PC-3 (cell line): ENCODE measurements at regions not wholly inside any gene's neighbourhood (a gene's known extent, or its start where the extent isn't known, plus 50 kb on each side); places are given as distances from the start of the nearest gene placed in this dataset.

Source experiments
- ATAC-seq: fragments of 200-7000 bp; cut with Tn5 transposase; 2 replicates; pipeline ENCODE4 v1.9.1; 2020; ENCODE audit warnings: mild to moderate bottlenecking, moderate library complexity
- BruUV-seq: library from RNA; stranded (reverse); fragments of 400-500 nt; replicated peaks from 2 replicates; lab custom pipeline; 2021; lab: Mats Ljungman, UMichigan
- CTCF ChIA-PET: fragments of 300-600 bp; sonication (Branson Sonifier 250); formaldehyde crosslinking; loops from one replicate; lab custom pipeline; 2022; ENCODE audit warnings: antibody characterized with exemption; lab: Charles Lee
- POLR2A ChIA-PET: fragments of 300-600 bp; sonication (Branson Sonifier 250); formaldehyde crosslinking; loops from one replicate; lab custom pipeline; 2022; ENCODE audit warnings: antibody characterized with exemption; ENCODE audit not compliant: unreplicated experiment; lab: Charles Lee
- DNase-seq: peaks from one replicate; pipeline ENCODE4 v3.0.0-alpha.2; 2015
- H2AFZ ChIP-seq: fragments of 300-600 bp; sonication (generic); 2 replicates; pipeline ENCODE4 v1.6.0; 2016; ENCODE audit warnings: antibody characterized with exemption, low read length
- H3F3A ChIP-seq: fragments of 300-600 bp; sonication (generic); one replicate; pipeline ENCODE4 v1.6.0; 2017; ENCODE audit warnings: antibody characterized with exemption, low read length, control low read depth, mild to moderate bottlenecking; ENCODE audit not compliant: unreplicated experiment
- H3K27ac ChIP-seq: fragments of 300-600 bp; sonication (generic); 2 replicates; pipeline ENCODE4 v1.5.1; 2016; ENCODE audit warnings: mild to moderate bottlenecking, low read length
- H3K27me3 ChIP-seq: fragments of 300-600 bp; sonication (generic); 2 replicates; pipeline ENCODE4 v1.6.1; 2016; ENCODE audit warnings: low read length, mixed read lengths
- H3K36me3 ChIP-seq: fragments of 300-600 bp; sonication (generic); 2 replicates; pipeline ENCODE4 v1.6.1; 2016; ENCODE audit warnings: low read depth, mixed run types, low read length, mixed read lengths
- H3K4me1 ChIP-seq: fragments of 300-600 bp; sonication (generic); 2 replicates; pipeline ENCODE4 v1.5.1; 2016; ENCODE audit warnings: low read length; ENCODE audit not compliant: insufficient read depth
- H3K4me2 ChIP-seq: fragments of 300-600 bp; sonication (generic); 2 replicates; pipeline ENCODE4 v1.6.0; 2016; ENCODE audit warnings: low read length
- H3K4me3 ChIP-seq: fragments of 300-600 bp; sonication (generic); 2 replicates; pipeline ENCODE4 v1.5.1; 2016; ENCODE audit warnings: mild to moderate bottlenecking, low read length, mixed read lengths
- H3K79me2 ChIP-seq: fragments of 300-600 bp; sonication (generic); 2 replicates; pipeline ENCODE4 v1.6.1; 2017; ENCODE audit warnings: low read length, mixed read lengths
- H3K9ac ChIP-seq: fragments of 300-600 bp; sonication (generic); 2 replicates; pipeline ENCODE4 v1.6.0; 2016; ENCODE audit warnings: mild to moderate bottlenecking, low read length
- H3K9me2 ChIP-seq: fragments of 300-600 bp; sonication (generic); replicated peaks from 2 replicates; pipeline ENCODE4 v1.6.1; 2016; ENCODE audit warnings: mixed run types, low read length, mixed read lengths
- H3K9me3 ChIP-seq: fragments of 300-600 bp; sonication (generic); 2 replicates; pipeline ENCODE4 v1.6.1; 2016; ENCODE audit warnings: low read length, mixed read lengths
- H4K20me1 ChIP-seq: fragments of 300-600 bp; sonication (generic); 2 replicates; pipeline ENCODE4 v1.6.1; 2016; ENCODE audit warnings: low read length, mixed read lengths
- CTCF ChIP-seq: fragments of 300-600 bp; sonication (generic); conservative IDR thresholded peaks from 2 replicates; pipeline ENCODE4 v1.5.1; 2017; ENCODE audit warnings: antibody characterized with exemption, low read depth, mild to moderate bottlenecking, low read length
- EZH2 ChIP-seq: fragments of 300-600 bp; sonication (generic); IDR thresholded peaks from one replicate; pipeline ENCODE4 v1.6.1; 2017; ENCODE audit warnings: antibody characterized with exemption, mild to moderate bottlenecking, low read length; ENCODE audit not compliant: unreplicated experiment
- EZH2phosphoT487 ChIP-seq: fragments of 300-600 bp; sonication (generic); IDR thresholded peaks from 2 replicates; pipeline ENCODE4 v1.6.1; 2018; ENCODE audit warnings: mild to moderate bottlenecking, antibody characterized with exemption, low read length, borderline replicate concordance
- intact Hi-C: fragments of 100-400 bp; cut with micrococcal nuclease; formaldehyde crosslinking; loops from 2 replicates; pipeline ENCODE4 v1.9.0; 2023

GRCh38 chr2:239747274-239747673, 277.9 kb downstream of the NDUFA10 start:
- ATAC-seq (no peak), DNase-seq (no peak)
- H2AFZ ChIP-seq, result no peak overlapping the region
- ChIA-PET POLR2A (no interaction called here), CTCF (no interaction called here)
- H3K79me2 ChIP-seq, result no peaks in the 10 kb centered on the region
- no peak for TF ChIP-seq EZH2phosphoT487
- no peak for TF ChIP-seq CTCF
- TF ChIP-seq EZH2, result no peak
- no peaks in the 10 kb centered on the region for H4K20me1 ChIP-seq
- BruUV-seq, result no TSS peak
- no peaks in the 10 kb centered on the region for H3K4me1 ChIP-seq
- no peaks in the 10 kb centered on the region for H3K36me3 ChIP-seq
- H3K4me2 ChIP-seq, result no peak overlapping the region
- H3F3A ChIP-seq, result no peaks in the 10 kb centered on the region
- H3K27ac ChIP-seq, result no peak overlapping the region
- no peaks in the 10 kb centered on the region for H3K9me2 ChIP-seq
- peaks cover 48% of the 10 kb centered on the region for H3K27me3 ChIP-seq
- intact Hi-C loops, result no loop called here
- no peaks in the 10 kb centered on the region for H3K9me3 ChIP-seq
- no peak overlapping the region for H3K4me3 ChIP-seq
- H3K9ac ChIP-seq, result no peak overlapping the region

DNA sequence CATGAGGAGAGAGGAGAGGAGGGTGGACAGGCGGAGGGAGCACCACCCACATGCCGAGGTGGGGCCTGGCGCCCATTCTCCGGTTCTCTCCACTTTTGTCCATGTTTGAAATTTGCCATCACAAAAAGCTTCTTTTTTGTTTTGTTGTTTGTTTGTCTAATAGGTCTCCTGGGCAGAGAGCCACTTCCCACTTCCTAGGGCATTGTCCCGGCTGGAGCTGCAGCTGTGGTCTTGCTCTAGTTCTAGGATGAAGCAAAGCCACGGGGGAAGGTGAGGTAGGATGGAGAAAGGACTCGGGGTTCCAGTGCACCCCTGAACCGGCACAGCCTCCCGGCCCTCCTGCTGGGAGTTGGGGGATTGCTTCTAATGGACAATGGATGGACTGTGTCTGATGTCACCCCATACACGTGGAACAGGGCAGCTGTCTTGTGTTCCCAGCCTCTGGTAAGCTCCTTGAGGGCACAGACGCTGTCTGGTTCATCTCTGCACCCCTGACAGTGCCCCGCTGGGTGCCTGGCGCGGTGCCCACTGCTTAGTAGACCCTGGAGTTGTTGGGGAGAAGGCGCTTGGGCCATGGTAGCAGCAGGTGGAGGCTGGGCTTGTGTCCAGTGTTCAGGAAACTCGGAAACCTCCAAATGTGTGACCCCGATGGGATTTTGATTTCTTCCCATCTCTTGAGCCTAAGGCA, 278.4 kb downstream of the NDUFA10 start:
- no peaks in the 10 kb centered on the region for H3K9me3 ChIP-seq
- no peaks in the 10 kb centered on the region for H3K36me3 ChIP-seq
- H3K9me2 ChIP-seq, result no peaks in the 10 kb centered on the region
- ATAC-seq (no peak), DNase-seq (no peak)
- no peaks in the 10 kb centered on the region for H3K4me1 ChIP-seq
- no peak overlapping the region for H3K27ac ChIP-seq
- H3K79me2 ChIP-seq, result no peaks in the 10 kb centered on the region
- no peak for TF ChIP-seq CTCF
- no peak for TF ChIP-seq EZH2phosphoT487
- no peak for TF ChIP-seq EZH2
- no peaks in the 10 kb centered on the region for H3F3A ChIP-seq
- no peaks in the 10 kb centered on the region for H4K20me1 ChIP-seq
- intact Hi-C loops, result no loop called here
- no peak overlapping the region for H2AFZ ChIP-seq
- no peak overlapping the region for H3K4me2 ChIP-seq
- peaks cover 54% of the 10 kb centered on the region for H3K27me3 ChIP-seq
- ChIA-PET CTCF (no interaction called here), POLR2A (no interaction called here)
- BruUV-seq, result no TSS peak
- no peak overlapping the region for H3K4me3 ChIP-seq
- no peak overlapping the region for H3K9ac ChIP-seq

DNA sequence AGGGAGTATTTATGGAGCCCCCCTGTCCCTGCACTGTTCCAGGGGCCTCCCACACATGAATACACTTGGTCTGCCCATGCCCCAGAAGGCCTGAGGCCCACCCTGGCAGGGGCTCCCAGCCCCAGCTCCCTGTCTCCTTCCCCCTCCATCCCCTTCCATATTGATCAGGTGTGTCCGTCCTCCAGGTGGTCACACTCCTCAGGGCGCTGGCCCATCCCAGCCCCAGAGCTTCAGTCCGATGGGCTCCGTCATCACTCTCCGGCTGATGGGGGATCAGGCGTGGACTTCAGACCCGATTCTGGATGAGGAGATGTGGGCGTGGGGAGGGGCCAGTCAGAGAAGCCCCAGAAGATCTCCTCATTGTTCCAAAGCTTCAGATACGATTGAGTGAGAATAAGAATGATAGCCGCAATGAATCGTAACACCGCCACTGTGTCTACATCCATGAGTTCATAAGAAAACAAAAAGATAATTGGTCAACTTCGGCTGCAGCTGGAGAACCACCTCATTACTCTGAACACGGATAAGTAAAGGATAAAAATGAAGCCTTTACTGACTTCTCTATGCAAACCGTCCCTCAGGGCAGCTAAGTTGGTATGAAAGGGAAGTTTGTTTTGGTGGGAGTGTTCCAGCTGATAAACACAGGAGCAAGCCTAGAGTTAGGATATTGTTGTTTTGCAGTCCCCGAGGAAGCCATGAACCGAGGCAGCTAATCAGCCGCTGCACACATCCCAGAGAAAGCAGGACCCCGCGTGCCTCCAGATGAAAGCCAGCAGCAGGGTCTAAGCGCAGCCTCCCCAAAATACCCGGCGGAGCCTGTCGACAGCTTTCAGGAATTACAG, 279.5 kb downstream of the NDUFA10 start:
- intact Hi-C loops, result no loop called here
- Histone ChIP-seq H3K4me1 (no peaks in the 10 kb centered on the region), H2AFZ (no peak overlapping the region), H3F3A (no peaks in the 10 kb centered on the region), H3K9ac (no peak overlapping the region), H3K4me2 (no peak overlapping the region), H3K9me2 (no peaks in the 10 kb centered on the region), H3K4me3 (no peak overlapping the region), H3K36me3 (no peaks in the 10 kb centered on the region), H3K9me3 (no peaks in the 10 kb centered on the region), H4K20me1 (no peaks in the 10 kb centered on the region), H3K79me2 (no peaks in the 10 kb centered on the region), H3K27ac (no peak overlapping the region), H3K27me3 (peaks cover 65% of the 10 kb centered on the region)
- POLR2A ChIA-PET, result no interaction called here
- ATAC-seq (no peak), DNase-seq (no peak)
- TF ChIP-seq EZH2phosphoT487, result no peak
- no peak for TF ChIP-seq EZH2
- TF ChIP-seq CTCF, result no peak
- CTCF ChIA-PET, result no interaction called here
- BruUV-seq, result no TSS peak
